GM20431 (cell line): ENCODE measurements at regions not wholly inside any gene's neighbourhood (a gene's known extent, or its start where the extent isn't known, plus 50 kb on each side); places are given as distances from the start of the nearest gene placed in this dataset.

ENCODE experiments used
- in situ Hi-C: fragments of 300-500 bp; cut with MseI, MboI; formaldehyde crosslinking; loops from one replicate; pipeline ENCODE4 v1.15.0; 2020; ENCODE audit warnings: low sequenced_read_pairs; ENCODE audit not compliant: unreplicated experiment

- in situ Hi-C loops, result no loop called here
Measured at GRCh38 chr2:60072609-60073008, 480.8 kb downstream of the BCL11A start.

- in situ Hi-C loops, result no loop called here
Measured at GRCh38 chr2:60071490-60071831, 482.0 kb downstream of the BCL11A start.

GRCh38 chr2:60070736-60071489, 482.5 kb downstream of the BCL11A start:
- in situ Hi-C loops, result no loop called here

- in situ Hi-C loops, result no loop called here
Measured at GRCh38 chr2:60070196-60070595, 483.3 kb downstream of the BCL11A start.

- in situ Hi-C loops, result no loop called here
Measured at GRCh38 chr2:60068755-60069154, 484.7 kb downstream of the BCL11A start.

GRCh38 chr2:60067006-60067405, 486.4 kb downstream of the BCL11A start:
- in situ Hi-C loops, result no loop called here

- in situ Hi-C loops, result no loop called here
Measured at GRCh38 chr2:60066096-60066839, 487.2 kb downstream of the BCL11A start.

GRCh38 chr2:60064687-60065389, 488.6 kb downstream of the BCL11A start:
- in situ Hi-C loops, result no loop called here

- in situ Hi-C loops, result no loop called here
Measured at GRCh38 chr2:60058781-60059180, 494.7 kb downstream of the BCL11A start.

GRCh38 chr2:60054571-60055340, 498.7 kb downstream of the BCL11A start:
- in situ Hi-C loops, result no loop called here

- in situ Hi-C loops, result no loop called here
Measured at GRCh38 chr2:60053791-60054190, 499.7 kb downstream of the BCL11A start.

GRCh38 chr2:60052601-60053000, 500.9 kb downstream of the BCL11A start:
- in situ Hi-C loops, result no loop called here

GRCh38 chr2:60051991-60052390, 501.5 kb downstream of the BCL11A start:
- in situ Hi-C loops, result no loop called here

- in situ Hi-C loops, result no loop called here
Measured at GRCh38 chr2:60047944-60048525, 505.4 kb downstream of the BCL11A start.

GRCh38 chr2:60047347-60047746, 506.1 kb downstream of the BCL11A start:
- in situ Hi-C loops, result no loop called here

GRCh38 chr2:60046529-60046928, 506.9 kb downstream of the BCL11A start:
- in situ Hi-C loops, result no loop called here

GRCh38 chr2:60045456-60045855, 508.0 kb downstream of the BCL11A start:
- in situ Hi-C loops, result no loop called here

GRCh38 chr2:60044484-60044883, 509.0 kb downstream of the BCL11A start:
- in situ Hi-C loops, result no loop called here

- in situ Hi-C loops, result no loop called here
Measured at GRCh38 chr2:60042023-60042422, 511.4 kb downstream of the BCL11A start.

- in situ Hi-C loops, result no loop called here
Measured at GRCh38 chr2:60033325-60033724, 520.1 kb downstream of the BCL11A start.
